ENCODE measurements at regions not wholly inside any gene's neighbourhood (a gene's known extent, or its start where the extent isn't known, plus 50 kb on each side); places are given as distances from the start of the nearest gene placed in this dataset.

- Histone ChIP-seq H3K27me3 (replicated peaks in 1 of 2; ENCODE audit: control insufficient read depth in 2 of 2, insufficient read depth in 2 of 2, low read length in 1 of 2) (no peaks in the 10 kb centered on the region), H3K4me3 (no peak overlapping the region), H3K9me3 (replicated peaks; ENCODE audit: control insufficient read depth, insufficient read depth, low read length) (no peaks in the 10 kb centered on the region), H3K9ac (ENCODE audit: control insufficient read depth, insufficient read depth, low read length) (no peak overlapping the region), H3K4me1 (ENCODE audit: control insufficient read depth, insufficient read depth, low read length) (no peaks in the 10 kb centered on the region), H3K27ac (ENCODE audit: control insufficient read depth, insufficient read depth) (no peak overlapping the region), H3K79me2 (ENCODE audit: control insufficient read depth, insufficient read depth, low read length) (no peaks in the 10 kb centered on the region), H3K4me2 (ENCODE audit: control insufficient read depth, insufficient read depth) (no peak overlapping the region), H2AFZ (ENCODE audit: control insufficient read depth, low read depth, low read length) (no peak overlapping the region), H3K36me3 (ENCODE audit: control insufficient read depth in 2 of 2, insufficient read depth in 2 of 2, low read length in 1 of 2) (no peaks in the 10 kb centered on the region), H4K20me1 (ENCODE audit: control insufficient read depth, insufficient read depth) (no peaks in the 10 kb centered on the region)
- FAIRE-seq (no peak), DNase-seq (ENCODE audit: low read depth, low spot score) (no peak), ATAC-seq (no peak)
- POLR2A ChIA-PET = no interaction called here
- CTCF ChIA-PET = interaction anchor here (2.0 kb wide), 1 partner anchor 36 kb away, joined by 6 read pairs; no protein-coding TSS in a partner anchor
- in situ Hi-C loops (cut with MboI) = no loop called here
- intact Hi-C loops (cut with micrococcal nuclease; ENCODE audit: unreplicated experiment) = no loop called here
- BruUV-seq (replicated peaks) = no TSS peak
- SMC1A ChIA-PET (ENCODE audit: uncharacterized antibody, unreplicated experiment) = no interaction called here
- TF ChIP-seq NFXL1 (IDR thresholded peaks at IDR 0.05; ENCODE audit: borderline replicate concordance) = no peak
- no peak for TF ChIP-seq IKZF1 (conservative IDR thresholded peaks at IDR 0.05)
- no peak for TF ChIP-seq RELB (IDR thresholded peaks at IDR 0.05; ENCODE audit: low read depth)
- TF ChIP-seq IRF4 (IDR thresholded peaks at IDR 0.05; ENCODE audit: low read depth, low read length) = no peak
- TF ChIP-seq GATAD2B (conservative IDR thresholded peaks at IDR 0.05; ENCODE audit: low read depth) = no peak
- TF ChIP-seq MEF2B (IDR thresholded peaks at IDR 0.05; ENCODE audit: partially characterized antibody, poor library complexity, severe bottlenecking) = no peak
- TF ChIP-seq ZNF274 (IDR thresholded peaks at IDR 0.05; ENCODE audit: insufficient read depth, insufficient read length) = no peak
- TF ChIP-seq FOS (IDR thresholded peaks at IDR 0.05; ENCODE audit: borderline replicate concordance, extremely low read depth, insufficient read length) = no peak
- RAD21 ChIA-PET (ENCODE audit: unreplicated experiment) = no interaction called here
These were observed 728.5 kb upstream of the NRXN1 start for GRCh38 chr2:51760441-51760840.

- ChIA-PET POLR2A (no interaction called here), SMC1A (ENCODE audit: uncharacterized antibody, unreplicated experiment) (no interaction called here), CTCF (no interaction called here), RAD21 (ENCODE audit: unreplicated experiment) (no interaction called here)
- in situ Hi-C loops (cut with MboI) (no loop called here), intact Hi-C loops (cut with micrococcal nuclease; ENCODE audit: unreplicated experiment) (no loop called here)
- 41% methylated on average over 1 of the region's 1 CpG for WGBS (ENCODE audit: insufficient coverage, insufficient replicate concordance, low lambda C conversion rate, missing lambda C conversion rate)
- Histone ChIP-seq H4K20me1 (ENCODE audit: control insufficient read depth, insufficient read depth) (no peaks in the 10 kb centered on the region), H3K79me2 (ENCODE audit: control insufficient read depth, insufficient read depth, low read length) (no peaks in the 10 kb centered on the region), H3K27ac (ENCODE audit: control insufficient read depth, insufficient read depth) (no peak overlapping the region), H3K4me2 (ENCODE audit: control insufficient read depth, insufficient read depth) (no peak overlapping the region), H3K9me3 (replicated peaks; ENCODE audit: control insufficient read depth, insufficient read depth, low read length) (no peaks in the 10 kb centered on the region), H2AFZ (ENCODE audit: control insufficient read depth, low read depth, low read length) (no peak overlapping the region), H3K4me3 (no peak overlapping the region), H3K36me3 (ENCODE audit: control insufficient read depth in 2 of 2, insufficient read depth in 2 of 2, low read length in 1 of 2) (no peaks in the 10 kb centered on the region), H3K27me3 (replicated peaks in 1 of 2; ENCODE audit: control insufficient read depth in 2 of 2, insufficient read depth in 2 of 2, low read length in 1 of 2) (no peaks in the 10 kb centered on the region), H3K9ac (ENCODE audit: control insufficient read depth, insufficient read depth, low read length) (no peak overlapping the region), H3K4me1 (ENCODE audit: control insufficient read depth, insufficient read depth, low read length) (no peaks in the 10 kb centered on the region)
- no TSS peak for BruUV-seq (replicated peaks)
- no peak for DNase-seq (ENCODE audit: low read depth, low spot score)
- ATAC-seq = no peak
- no peak for FAIRE-seq
- no peak for TF ChIP-seq NBN (IDR thresholded peaks at IDR 0.05)
- no peak for TF ChIP-seq BACH1 (IDR thresholded peaks at IDR 0.05; ENCODE audit: borderline replicate concordance)
- TF ChIP-seq IKZF1 (conservative IDR thresholded peaks at IDR 0.05) = no peak
- TF ChIP-seq RBBP5 (conservative IDR thresholded peaks at IDR 0.05) = no peak
- no peak for TF ChIP-seq PML (IDR thresholded peaks at IDR 0.05; ENCODE audit: low read length)
- TF ChIP-seq E2F4 (IDR thresholded peaks at IDR 0.05; ENCODE audit: low read depth, low read length) = no peak
- TF ChIP-seq USF2 (IDR thresholded peaks at IDR 0.05; ENCODE audit: borderline replicate concordance, low read depth, low read length) = no peak
- TF ChIP-seq CHD2 (IDR thresholded peaks at IDR 0.05; ENCODE audit: borderline replicate concordance, low read depth, low read length) = no peak
- no peak for TF ChIP-seq IRF4 (IDR thresholded peaks at IDR 0.05; ENCODE audit: low read depth, low read length)
These were observed 726.1 kb upstream of the NRXN1 start for GRCh38 chr2:51758081-51758480.
